Ramos (cell line): ENCODE measurements at regions not wholly inside any gene's neighbourhood (a gene's known extent, or its start where the extent isn't known, plus 50 kb on each side); places are given as distances from the start of the nearest gene placed in this dataset.
"Not testable (repeated sequence)": the region's sequence is repeated elsewhere in the genome, so short reads cannot be mapped to it uniquely, and the experiment has no call there.

ENCODE experiments used
- in situ Hi-C: fragments of 300-500 bp; cut with MboI; formaldehyde crosslinking; loops from one replicate; pipeline ENCODE4 v1.14.3; 2022; ENCODE audit warnings: low sequenced_read_pairs; ENCODE audit not compliant: unreplicated experiment

DNA sequence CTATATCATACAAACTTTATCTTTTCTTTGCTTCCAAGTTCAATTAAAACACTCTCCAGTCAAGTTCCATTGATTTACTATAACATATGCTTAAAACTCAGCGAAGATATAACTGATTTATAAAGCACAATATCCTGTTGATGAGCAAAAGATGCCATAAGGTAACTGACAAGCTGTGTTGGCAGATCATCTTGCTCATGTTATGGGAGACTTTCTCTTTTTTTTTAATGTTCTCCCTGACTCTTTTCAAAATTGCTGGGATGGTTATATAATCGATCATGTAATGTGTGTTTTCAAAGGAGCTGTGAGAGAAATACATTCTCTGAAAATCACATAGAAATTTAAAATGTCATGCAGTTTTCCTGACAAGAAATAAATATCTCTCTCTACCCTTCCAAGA is 293.5 kb downstream of the MED10 start:
- in situ Hi-C loops: no loop called here

DNA sequence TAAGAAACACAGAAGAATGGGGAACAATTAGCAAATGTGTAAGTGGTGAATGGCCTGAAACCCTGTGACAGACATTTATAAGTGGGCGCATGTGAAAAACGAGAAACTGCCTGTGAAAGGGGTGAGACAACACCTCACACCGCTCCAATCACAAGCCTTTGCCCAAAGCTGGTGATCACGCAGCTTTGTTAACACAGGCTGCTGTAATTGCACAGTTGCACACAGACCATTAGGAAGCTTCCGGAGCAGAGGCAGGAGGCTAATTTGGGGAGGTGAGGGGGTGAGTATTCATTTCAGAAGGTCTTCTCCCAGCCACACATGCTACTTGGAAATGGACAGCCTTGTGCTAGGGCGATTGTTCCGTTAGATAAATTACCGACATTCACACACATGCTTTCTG is 294.0 kb downstream of the MED10 start:
- in situ Hi-C loops: no loop called here

DNA sequence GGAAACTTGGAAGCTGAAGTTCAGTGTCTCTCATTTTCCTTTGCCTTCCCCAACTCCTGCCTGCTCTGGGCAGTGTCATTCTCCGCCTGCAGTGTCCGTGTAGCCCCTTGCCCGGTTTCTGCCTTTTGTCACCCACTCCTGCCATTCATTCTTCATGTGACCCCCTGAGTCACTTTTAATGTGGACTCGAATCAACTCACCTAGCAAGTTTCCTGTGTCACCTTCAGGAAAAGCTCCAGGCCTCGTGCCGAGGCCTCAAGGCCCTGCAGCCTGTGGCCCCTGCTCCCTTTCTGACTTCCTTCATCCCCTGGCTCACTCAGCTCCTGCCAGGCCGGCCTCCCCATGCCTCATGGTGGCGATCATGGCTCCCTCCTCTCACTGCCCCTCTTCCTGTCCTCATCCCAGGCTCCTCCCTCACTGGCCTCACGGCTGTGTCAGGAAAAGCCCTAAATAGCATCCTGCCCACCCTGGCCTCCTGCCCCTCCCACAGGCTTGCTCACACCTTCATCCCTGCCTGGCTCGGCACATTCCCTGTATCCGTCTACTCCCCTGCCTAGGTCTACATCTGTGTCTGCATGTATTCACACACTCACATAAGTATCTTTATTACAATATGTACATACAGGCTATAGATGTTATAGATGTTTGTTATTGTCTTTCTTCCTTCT is 294.9 kb downstream of the MED10 start:
- in situ Hi-C loops: no loop called here

DNA sequence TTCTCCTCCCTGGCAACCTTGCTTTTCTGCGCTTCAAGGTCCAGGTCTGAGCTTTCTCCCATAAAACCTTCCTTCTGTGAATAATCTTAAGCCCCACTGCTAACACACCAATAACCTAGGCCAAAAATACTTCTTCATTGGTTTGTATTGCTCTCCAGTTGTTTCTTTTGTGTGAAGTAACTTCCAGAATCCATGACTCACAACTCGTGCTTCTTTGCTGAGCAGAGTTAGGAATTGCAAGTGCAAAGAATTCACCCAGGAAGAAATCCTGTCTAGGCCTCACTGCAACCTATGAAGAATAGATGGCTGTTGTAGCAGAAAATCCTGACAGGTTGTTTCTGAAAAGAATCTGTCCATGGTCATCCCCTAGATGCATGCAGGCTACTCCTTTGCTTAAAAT is 295.7 kb downstream of the MED10 start:
- in situ Hi-C loops: no loop called here

DNA sequence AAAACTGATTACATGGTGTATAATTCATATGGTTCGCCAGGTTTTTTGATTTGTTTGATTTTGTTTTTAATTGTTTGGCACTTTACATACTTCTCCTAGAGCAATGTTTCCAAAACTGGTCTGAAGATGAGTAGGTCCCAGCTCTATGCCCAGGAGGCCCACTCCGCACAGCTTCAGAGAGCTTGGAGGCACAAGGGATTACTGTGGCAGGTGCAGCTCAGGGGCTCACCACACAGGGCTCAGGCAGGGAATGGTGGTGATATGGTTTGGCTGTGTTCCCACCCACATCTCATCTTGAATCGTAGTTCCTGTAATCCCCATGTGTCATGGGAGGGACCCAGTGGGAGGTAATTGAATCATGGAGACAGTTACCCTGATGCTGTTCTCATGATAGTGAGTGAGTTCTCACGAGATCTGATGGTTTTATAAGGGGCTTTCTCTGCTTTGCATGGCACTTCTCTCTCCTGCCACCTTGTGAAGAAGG is 296.6 kb downstream of the MED10 start:
- in situ Hi-C loops: no loop called here

DNA sequence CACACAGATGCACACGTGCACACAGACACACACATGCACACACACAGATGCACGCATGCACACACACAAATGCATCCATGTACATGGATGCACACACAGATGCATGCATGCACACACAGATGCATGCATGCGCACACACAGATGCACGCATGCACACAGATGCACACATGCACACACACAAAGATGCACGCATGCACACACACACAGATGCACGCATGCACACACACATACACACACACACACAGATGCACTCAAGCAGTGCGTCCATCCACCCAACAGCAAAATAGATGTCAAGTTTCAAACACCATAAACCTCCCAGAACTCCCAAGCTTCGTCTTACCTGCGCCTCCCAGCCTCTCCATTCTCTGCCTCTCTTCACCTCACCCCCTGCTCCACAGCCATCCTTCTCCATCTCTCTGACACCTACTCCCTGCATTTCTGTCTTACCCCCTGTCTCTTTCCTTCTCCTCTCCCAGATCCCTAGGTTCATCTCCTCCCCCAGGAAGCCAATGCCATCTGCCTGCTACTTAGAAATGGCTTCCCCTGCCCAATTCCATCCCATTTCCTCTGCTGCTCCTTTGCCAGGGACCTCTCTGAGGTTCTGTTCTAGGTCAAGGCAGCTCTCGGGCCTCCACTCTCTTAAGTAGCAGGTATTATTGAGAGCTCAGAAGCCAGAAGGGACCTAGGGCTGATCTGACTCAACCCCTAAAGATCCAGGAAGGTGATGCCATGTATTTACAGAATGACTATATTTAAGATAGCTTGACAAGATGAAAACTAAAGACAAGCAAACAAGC is 297.2 kb downstream of the MED10 start:
- in situ Hi-C loops: no loop called here

DNA sequence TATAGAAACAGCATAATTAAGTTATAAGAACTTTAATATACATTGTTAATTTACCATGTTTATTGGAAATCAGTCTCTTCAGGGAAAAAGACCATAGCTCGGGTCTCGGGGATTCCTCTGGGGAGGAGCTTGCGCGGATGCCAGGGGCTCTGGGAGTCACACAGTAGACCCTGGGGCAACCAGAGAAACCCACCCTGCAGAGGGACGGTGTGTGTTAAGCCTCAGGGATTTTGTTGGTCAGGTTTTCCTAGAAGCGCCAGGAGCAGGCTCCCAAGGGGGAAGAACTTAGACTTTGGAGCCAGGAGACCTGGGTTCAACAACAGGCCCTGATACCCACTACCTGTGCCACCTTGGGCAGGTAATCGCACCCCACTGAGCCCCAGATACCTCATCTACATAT is 297.9 kb downstream of the MED10 start:
- in situ Hi-C loops: no loop called here

DNA sequence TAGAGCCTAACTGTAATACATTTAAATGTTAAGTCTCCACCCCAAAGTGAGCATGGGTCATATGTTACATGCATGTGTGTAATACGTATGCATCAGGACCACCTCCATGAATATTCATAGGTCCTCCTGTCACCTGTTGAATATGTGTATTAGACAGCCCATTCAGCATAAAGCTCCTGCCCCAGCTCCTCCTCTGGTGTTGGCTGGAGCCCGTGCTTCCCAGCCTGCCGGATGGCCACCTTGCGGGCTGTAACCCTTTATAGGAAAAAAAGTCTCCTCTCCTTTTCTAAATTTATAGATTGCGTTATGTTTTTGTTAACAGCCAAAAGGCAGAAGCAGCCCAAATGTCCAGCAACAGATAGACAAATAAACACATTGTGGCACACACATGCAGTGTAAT is 299.5 kb downstream of the MED10 start:
- in situ Hi-C loops: no loop called here

DNA sequence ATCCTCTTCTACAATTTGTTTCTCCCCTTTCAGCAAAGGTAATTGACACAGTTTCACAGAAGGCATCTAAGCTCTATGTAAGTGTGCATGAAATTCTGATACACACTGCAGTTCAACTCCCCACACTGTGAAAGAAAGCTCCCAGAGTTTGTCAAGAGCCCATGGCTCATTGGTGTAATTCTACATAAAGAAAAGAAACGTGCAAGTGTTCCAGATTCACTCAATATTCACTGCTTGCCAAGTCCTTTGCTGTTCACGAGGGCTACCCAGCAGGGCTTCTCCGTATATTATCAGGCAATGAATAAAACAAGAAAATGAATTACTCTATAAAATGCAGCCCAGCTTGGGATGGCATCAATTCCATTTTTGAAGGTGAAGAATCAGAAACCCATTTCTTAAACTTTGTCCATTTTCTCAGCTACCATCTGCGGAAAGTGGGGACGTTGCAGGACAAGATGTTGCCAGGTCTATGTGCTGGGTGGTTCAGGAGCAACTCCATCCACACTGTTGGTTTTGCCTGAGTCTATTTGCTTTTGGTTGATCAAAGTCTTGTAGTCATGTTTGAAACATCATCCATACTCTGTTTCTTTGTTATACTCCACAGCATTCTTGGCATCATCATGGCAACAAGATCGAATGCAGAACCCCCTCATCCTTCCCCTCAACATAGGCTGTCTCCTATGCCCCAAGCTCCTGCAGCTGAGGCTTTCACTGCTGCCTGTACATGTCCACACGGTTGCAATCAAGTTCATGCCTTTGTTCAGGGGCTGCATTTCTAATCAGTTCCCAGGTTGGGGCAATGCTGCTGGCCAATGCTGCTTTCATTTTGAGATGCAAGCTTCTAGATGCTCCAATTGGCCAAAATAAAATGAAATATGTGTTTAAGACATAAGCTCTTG is 301.8 kb downstream of the MED10 start:
- in situ Hi-C loops: no loop called here

DNA sequence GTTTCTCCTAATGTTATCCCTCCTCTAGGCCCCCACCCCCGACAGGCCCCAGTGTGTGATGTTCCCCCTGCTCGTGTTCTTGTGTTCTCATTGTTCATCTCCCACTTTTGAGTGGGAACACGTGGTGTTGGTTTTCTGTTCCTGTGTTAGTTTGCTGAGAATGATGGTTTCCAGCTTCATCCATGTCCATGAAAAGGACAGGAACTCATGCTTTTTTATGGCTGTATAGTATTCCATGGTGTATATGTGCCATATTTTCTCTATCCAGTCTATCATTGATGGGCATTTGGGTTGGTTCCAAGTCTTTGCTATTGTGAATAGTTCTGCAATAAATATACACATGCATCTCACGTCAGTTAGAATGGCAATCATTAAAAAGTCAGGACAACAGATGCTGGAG is 305.9 kb downstream of the MED10 start:
- in situ Hi-C loops: not testable (repeated sequence)

DNA sequence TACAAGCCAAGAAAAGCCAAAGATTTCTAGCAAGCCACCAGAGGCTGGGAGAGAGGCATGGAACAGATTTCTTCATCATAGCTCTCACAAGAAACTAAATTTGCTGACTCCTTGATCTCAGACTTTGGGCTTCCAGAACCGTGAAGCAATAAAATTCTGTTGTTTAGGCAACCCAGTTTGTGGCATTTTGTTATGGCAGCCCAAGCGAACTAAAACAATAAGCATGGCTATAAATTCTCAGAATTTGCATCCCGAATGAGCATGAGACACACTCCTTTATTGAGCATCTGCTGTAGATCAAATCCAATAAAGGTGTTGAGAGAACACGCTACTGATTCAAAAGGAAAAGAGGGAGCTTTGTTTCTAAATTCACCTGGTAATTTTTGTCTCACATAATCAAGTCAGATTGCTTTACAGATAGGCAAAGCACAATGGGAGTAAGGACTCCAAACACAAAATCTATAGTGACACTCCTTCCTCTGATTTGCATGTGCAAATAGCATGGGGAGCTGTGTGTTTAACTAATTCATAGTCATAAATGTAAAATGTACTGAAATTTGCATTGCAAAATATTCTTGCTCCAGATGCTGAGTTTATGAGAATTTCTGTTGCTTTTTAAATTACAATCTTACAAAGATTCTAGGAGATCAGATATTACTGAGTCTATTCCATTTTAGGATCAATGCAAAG is 308.7 kb downstream of the MED10 start:
- in situ Hi-C loops: no loop called here

DNA sequence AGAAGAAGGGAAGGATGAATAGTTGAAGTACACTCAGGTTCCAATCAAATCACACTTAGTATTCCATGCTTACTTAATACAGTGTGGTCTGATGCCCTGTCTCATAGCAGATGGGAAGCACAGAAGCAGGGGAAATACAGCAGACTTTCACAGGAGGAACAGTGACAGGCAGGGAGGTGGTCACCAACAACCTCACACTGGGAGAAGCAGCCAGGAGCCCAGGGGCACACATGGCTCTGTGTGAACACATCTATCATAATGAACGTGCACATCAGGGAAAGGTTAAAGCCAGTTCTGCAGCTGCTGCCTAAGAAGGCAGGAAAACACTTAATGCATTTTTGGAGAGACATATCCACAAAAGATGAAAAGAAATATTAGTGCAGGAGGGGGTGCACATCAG is 312.3 kb downstream of the MED10 start:
- in situ Hi-C loops: no loop called here

DNA sequence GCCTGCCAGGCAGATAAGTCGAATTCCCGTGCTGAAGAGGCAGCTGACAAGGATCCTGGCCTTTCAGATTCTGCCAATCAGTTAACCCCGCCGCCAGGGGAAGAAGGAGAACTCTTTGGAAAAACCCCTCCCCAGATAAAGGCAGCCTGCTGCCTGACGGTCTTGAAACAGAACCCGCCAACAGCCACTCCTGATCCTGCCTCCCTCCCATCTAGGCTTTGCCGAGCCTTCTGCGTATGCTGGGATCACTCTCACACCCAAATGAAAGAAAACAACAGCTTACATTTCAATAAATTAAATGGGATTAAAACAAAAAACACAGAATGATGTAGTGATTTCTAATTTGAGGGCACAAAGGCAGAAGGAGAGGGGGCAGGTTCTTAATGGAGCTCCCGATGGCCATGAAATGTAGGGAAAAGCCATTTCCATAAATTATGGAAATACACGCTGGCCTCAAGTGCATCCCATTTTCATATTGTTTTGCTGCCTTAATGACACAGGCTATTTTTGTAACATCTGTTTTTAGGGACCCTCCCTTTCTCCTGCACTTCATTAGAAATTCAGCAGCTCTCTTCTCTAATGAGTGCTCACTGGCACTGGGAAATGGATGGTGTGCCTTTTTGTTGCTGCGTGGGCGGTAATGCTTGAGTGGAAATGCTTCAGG is 319.1 kb downstream of the MED10 start:
- in situ Hi-C loops: no loop called here

DNA sequence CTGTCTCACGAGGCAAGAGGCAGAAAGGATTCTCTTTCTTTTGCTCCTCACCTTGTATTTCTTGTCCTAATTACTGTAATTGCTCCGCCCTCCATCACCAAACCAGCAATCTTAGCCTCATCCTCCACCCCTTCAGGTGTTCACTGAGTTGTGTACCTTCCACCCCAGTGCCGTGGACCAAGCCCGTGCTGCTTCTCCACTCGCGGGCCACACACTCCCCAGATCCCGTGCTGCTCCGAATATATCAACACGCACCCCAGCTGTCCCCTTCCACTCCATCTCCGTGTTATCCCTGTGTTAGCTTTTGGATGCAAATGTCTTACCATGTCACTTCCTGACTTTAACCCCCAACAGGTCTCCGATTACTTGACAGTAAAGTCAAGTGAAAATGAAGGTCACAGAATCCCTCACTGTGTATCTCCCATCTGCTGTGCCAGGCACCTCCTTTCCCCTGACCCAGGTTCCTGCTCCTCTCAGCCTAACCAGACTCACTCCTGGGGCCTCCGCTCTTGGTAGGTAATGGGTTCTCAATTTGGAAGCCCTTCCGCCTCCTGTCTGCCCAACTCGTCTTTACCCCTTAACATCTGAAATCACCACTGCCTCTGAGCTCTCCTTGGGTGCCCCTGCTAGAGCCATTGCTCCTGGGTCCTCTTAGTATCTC is 320.2 kb downstream of the MED10 start:
- in situ Hi-C loops: no loop called here

DNA sequence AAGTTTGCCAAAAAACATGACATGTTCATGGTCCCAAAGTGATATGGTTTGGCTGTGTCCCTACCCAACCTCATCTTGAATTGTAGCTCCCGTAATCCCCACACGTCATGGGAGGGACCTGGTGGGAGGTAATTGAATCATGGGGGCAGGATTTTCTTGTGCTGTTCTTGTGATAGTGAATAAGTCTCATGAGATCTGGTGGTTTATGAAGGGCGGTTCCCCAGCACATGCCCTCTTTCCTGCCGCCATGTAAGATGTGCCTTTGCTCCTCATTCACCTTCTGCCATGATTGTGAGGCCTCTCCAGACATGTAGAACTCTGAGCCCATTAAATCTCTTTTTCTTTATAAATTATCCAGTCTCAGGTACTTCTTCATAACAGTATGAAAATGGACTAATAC is 322.1 kb downstream of the MED10 start:
- in situ Hi-C loops: no loop called here

DNA sequence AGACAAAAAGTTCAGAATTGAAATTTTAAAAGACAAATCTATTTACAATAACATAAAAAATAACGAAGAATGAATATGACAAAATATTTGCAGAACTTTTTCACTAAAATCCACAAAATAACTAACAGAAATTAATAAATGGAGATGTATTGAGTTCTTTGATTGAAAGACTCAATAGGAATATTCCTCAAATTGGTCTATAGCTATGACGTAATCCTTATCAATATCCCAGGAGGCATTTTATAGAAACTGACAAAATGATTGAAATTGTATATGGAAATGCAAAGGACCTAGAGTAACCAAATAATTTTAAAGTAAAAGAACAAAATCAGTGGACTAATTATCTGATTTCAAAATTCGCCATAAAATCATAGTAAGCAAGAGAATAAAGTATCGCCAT is 328.7 kb downstream of the MED10 start:
- in situ Hi-C loops: no loop called here

DNA sequence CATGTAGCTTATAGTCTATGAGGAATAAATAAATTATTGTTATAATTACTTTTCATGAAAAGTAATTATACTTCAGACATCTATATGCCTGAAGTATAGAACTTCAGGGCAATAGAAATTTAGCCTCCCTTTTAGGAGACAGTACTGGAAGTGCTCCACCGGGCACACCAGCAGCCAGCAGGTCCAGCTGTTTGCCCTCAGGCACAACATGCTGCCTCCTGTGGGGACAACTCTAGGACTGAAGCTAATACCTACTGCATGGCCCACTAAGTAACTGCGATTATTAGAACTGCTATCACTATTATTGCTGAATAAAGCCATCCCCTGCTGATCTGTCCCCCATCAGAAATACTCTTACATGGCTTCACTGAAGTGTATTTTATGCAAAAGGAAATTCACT is 329.6 kb downstream of the MED10 start:
- in situ Hi-C loops: no loop called here

DNA sequence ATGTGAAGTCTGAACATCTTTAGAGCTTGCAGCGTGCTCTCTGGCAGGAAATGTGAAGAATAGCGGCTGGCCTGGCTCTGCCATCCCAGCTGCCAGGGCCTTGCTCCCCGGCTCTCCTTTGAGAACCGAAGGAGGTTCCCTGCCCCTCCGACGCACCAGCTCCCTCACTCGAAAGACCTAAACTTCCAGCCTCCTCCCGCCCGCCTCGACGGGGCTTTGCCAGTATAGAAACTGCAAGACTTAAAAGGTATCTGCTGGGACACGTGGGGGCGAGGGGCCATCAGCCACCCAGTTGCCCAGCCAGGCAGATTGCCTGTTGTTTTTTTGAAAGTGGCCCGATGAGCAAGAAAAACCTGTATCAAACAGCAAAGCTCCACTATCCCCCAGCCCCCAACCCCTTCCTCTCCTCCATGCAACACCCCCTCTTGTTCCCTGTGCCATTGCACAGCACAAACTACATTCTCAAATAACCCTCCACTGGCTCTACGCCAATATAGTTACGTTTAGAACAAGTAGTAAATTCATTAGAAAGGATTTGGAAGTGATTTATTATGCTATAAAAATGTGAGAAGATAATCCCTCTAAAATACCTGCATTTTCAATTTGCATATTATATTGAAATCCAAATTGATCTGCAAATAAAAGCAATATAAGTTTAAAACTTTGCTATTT is 331.9 kb downstream of the MED10 start:
- in situ Hi-C loops: no loop called here
